WTC11 (cell line): ENCODE measurements at regions not wholly inside any gene's neighbourhood (a gene's known extent, or its start where the extent isn't known, plus 50 kb on each side); places are given as distances from the start of the nearest gene placed in this dataset.
A peak's percentile ranks its signal among the peaks of the same experiment; 100 is the strongest.

ENCODE experiments used
- ATAC-seq: fragments of 200-7000 bp; cut with Tn5 transposase; 2 replicates; pipeline ENCODE4 v1.10.0; 2021; ENCODE audit warnings: mild to moderate bottlenecking, moderate library complexity
- CTCF ChIA-PET: fragments of 300-600 bp; sonication (Branson Sonifier 250); formaldehyde crosslinking; loops from one replicate; lab custom pipeline; 2021; ENCODE audit warnings: antibody characterized with exemption; lab: Charles Lee
- POLR2A ChIA-PET: fragments of 350-600 bp; sonication (Branson Sonifier 250); formaldehyde crosslinking; loops from one replicate; lab custom pipeline; 2021; ENCODE audit warnings: antibody characterized with exemption; lab: Charles Lee
- DNase-seq: peaks from one replicate; pipeline ENCODE4 v3.0.0; 2021; ENCODE audit warnings: low spot score
- H3K27ac Mint-ChIP-seq: 2 replicates; pipeline ENCODE4 v1.8.0; 2021; ENCODE audit warnings: mixed read lengths
- H3K27me3 Mint-ChIP-seq: 2 replicates; pipeline ENCODE4 v1.8.0; 2021; ENCODE audit warnings: low read depth, mild to moderate bottlenecking, moderate library complexity, mixed read lengths
- H3K36me3 Mint-ChIP-seq: 2 replicates; pipeline ENCODE4 v1.8.0; 2021; ENCODE audit warnings: mixed read lengths
- H3K4me1 Mint-ChIP-seq: 2 replicates; pipeline ENCODE4 v1.8.0; 2022; ENCODE audit warnings: mixed read lengths
- H3K4me3 Mint-ChIP-seq: 2 replicates; pipeline ENCODE4 v1.8.0; 2021; ENCODE audit warnings: mild to moderate bottlenecking, moderate library complexity, mixed read lengths
- H3K9me3 Mint-ChIP-seq: 2 replicates; pipeline ENCODE4 v1.8.0; 2021; ENCODE audit warnings: mixed read lengths
- ATF1 ChIP-seq: sonication (generic); formaldehyde crosslinking; IDR thresholded peaks from 2 replicates; pipeline ENCODE4 v1.8.1; 2023; ENCODE audit warnings: mild to moderate bottlenecking, moderate library complexity, missing genetic modification reagents
- CREB1 ChIP-seq: sonication (generic); formaldehyde crosslinking; IDR thresholded peaks from 2 replicates; pipeline ENCODE4 v1.8.0; 2023; ENCODE audit warnings: mild to moderate bottlenecking, missing genetic modification reagents
- FOXP1 ChIP-seq: sonication (generic); formaldehyde crosslinking; IDR thresholded peaks from 2 replicates; pipeline ENCODE4 v1.8.0; 2022; ENCODE audit warnings: missing genetic modification reagents, mild to moderate bottlenecking, moderate library complexity, borderline replicate concordance
- GRHL2 ChIP-seq: fragments of 250-450 bp; sonication (Bioruptor Pico); IDR thresholded peaks from 2 replicates; pipeline ENCODE4 v1.8.0; 2022; ENCODE audit warnings: mild to moderate bottlenecking, moderate library complexity; ENCODE audit not compliant: insufficient replicate concordance, severe bottlenecking
- HMGA2 ChIP-seq: fragments of 250-450 bp; sonication (Bioruptor Pico); IDR thresholded peaks from 2 replicates; pipeline ENCODE4 v1.4.0; 2021; ENCODE audit warnings: mild to moderate bottlenecking, moderate library complexity
- JAZF1 ChIP-seq: fragments of 250-450 bp; sonication (Bioruptor Pico); IDR thresholded peaks from 2 replicates; pipeline ENCODE4 v1.9.0; 2021; ENCODE audit warnings: moderate library complexity, mild to moderate bottlenecking, inconsistent platforms
- OVOL2 ChIP-seq: fragments of 250-450 bp; sonication (Bioruptor Pico); IDR thresholded peaks from 2 replicates; pipeline ENCODE4 v1.9.0; 2021; ENCODE audit warnings: mild to moderate bottlenecking, borderline replicate concordance
- PRRX2 ChIP-seq: fragments of 250-450 bp; sonication (Bioruptor Pico); IDR thresholded peaks from 2 replicates; pipeline ENCODE4 v1.8.0; 2021; ENCODE audit warnings: mild to moderate bottlenecking
- ZBTB21 ChIP-seq: sonication (generic); formaldehyde crosslinking; IDR thresholded peaks from 2 replicates; pipeline ENCODE4 v1.8.1; 2023; ENCODE audit warnings: mild to moderate bottlenecking, missing genetic modification reagents, borderline replicate concordance
- ZNF232 ChIP-seq: sonication (generic); formaldehyde crosslinking; IDR thresholded peaks from 2 replicates; pipeline ENCODE4 v1.8.0; 2022; ENCODE audit warnings: mild to moderate bottlenecking, missing genetic modification reagents
- TF ChIP-seq, protein P1 (sequence below): sonication (generic); formaldehyde crosslinking; IDR thresholded peaks from 2 replicates; pipeline ENCODE4 v1.8.1; 2022; ENCODE audit warnings: mild to moderate bottlenecking, moderate library complexity, missing genetic modification reagents
- TF ChIP-seq, protein P2 (sequence below): sonication (generic); formaldehyde crosslinking; IDR thresholded peaks from 2 replicates; pipeline ENCODE4 v1.8.0; 2022; ENCODE audit warnings: mild to moderate bottlenecking, missing genetic modification reagents
- TF ChIP-seq, protein P3 (sequence below): sonication (generic); formaldehyde crosslinking; IDR thresholded peaks from 2 replicates; pipeline ENCODE4 v1.8.1; 2023; ENCODE audit warnings: mild to moderate bottlenecking, moderate library complexity, missing genetic modification reagents
- TF ChIP-seq, protein P4 (sequence below): fragments of 250-450 bp; sonication (Bioruptor Pico); conservative IDR thresholded peaks from 2 replicates; pipeline ENCODE4 v1.9.0; 2021; ENCODE audit warnings: mild to moderate bottlenecking
- TF ChIP-seq, protein P5 (sequence below): sonication (generic); formaldehyde crosslinking; IDR thresholded peaks from 2 replicates; pipeline ENCODE4 v1.8.1; 2022; ENCODE audit warnings: low read depth, mild to moderate bottlenecking, moderate library complexity, missing genetic modification reagents, borderline replicate concordance
- TF ChIP-seq, protein P6 (sequence below): sonication (generic); formaldehyde crosslinking; IDR thresholded peaks from 2 replicates; pipeline ENCODE4 v1.8.1; 2022; ENCODE audit warnings: mild to moderate bottlenecking, missing genetic modification reagents, moderate library complexity, borderline replicate concordance
- TF ChIP-seq, protein P7 (sequence below): fragments of 250-450 bp; sonication (Bioruptor Pico); IDR thresholded peaks from 2 replicates; pipeline ENCODE4 v1.9.0; 2021; ENCODE audit warnings: moderate library complexity, mild to moderate bottlenecking, inconsistent platforms, borderline replicate concordance
- TF ChIP-seq, protein P8 (sequence below): sonication (generic); formaldehyde crosslinking; IDR thresholded peaks from 2 replicates; pipeline ENCODE4 v1.8.0; 2022; ENCODE audit warnings: mild to moderate bottlenecking, missing genetic modification reagents

DNA sequence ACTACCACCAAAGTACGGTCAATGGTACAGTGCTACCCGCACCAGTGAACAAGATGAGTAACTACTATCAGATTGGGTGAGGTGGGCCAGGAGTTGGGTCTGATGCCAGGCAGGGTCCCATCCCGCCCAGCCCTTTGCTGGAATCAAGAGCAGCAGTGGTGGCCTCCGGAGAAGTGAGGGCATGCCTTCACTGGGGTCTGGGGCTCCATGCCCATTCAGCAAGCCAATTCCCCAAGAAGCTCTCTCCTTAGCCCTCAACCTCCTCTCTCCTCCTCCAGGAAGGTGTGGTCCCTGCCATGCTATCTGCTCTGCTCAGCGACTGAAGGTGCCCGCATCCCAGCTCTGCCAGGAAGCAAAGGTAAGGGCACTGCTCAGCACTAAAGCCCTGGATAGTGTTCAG is 62.7 kb upstream of the CPLX2 start:
- H3K27ac Mint-ChIP-seq: no peak overlapping the region
- H3K27me3 Mint-ChIP-seq: no peaks in the 10 kb centered on the region
- no peak overlapping the region for H3K4me3 Mint-ChIP-seq
- peaks cover 24% of the 10 kb centered on the region for H3K4me1 Mint-ChIP-seq
- H3K36me3 Mint-ChIP-seq: no peaks in the 10 kb centered on the region
- TF ChIP-seq, protein P1, sequence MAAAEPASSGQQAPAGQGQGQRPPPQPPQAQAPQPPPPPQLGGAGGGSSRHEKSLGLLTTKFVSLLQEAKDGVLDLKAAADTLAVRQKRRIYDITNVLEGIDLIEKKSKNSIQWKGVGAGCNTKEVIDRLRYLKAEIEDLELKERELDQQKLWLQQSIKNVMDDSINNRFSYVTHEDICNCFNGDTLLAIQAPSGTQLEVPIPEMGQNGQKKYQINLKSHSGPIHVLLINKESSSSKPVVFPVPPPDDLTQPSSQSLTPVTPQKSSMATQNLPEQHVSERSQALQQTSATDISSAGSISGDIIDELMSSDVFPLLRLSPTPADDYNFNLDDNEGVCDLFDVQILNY (CRISPR knock-in tag): no peak
- TF ChIP-seq, protein P2, sequence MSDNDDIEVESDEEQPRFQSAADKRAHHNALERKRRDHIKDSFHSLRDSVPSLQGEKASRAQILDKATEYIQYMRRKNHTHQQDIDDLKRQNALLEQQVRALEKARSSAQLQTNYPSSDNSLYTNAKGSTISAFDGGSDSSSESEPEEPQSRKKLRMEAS (CRISPR knock-in tag): no peak
- TF ChIP-seq, protein P3, sequence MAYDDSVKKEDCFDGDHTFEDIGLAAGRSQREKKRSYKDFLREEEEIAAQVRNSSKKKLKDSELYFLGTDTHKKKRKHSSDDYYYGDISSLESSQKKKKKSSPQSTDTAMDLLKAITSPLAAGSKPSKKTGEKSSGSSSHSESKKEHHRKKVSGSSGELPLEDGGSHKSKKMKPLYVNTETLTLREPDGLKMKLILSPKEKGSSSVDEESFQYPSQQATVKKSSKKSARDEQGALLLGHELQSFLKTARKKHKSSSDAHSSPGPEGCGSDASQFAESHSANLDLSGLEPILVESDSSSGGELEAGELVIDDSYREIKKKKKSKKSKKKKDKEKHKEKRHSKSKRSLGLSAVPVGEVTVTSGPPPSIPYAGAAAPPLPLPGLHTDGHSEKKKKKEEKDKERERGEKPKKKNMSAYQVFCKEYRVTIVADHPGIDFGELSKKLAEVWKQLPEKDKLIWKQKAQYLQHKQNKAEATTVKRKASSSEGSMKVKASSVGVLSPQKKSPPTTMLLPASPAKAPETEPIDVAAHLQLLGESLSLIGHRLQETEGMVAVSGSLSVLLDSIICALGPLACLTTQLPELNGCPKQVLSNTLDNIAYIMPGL (CRISPR knock-in tag): no peak
- TF ChIP-seq, protein P4, sequence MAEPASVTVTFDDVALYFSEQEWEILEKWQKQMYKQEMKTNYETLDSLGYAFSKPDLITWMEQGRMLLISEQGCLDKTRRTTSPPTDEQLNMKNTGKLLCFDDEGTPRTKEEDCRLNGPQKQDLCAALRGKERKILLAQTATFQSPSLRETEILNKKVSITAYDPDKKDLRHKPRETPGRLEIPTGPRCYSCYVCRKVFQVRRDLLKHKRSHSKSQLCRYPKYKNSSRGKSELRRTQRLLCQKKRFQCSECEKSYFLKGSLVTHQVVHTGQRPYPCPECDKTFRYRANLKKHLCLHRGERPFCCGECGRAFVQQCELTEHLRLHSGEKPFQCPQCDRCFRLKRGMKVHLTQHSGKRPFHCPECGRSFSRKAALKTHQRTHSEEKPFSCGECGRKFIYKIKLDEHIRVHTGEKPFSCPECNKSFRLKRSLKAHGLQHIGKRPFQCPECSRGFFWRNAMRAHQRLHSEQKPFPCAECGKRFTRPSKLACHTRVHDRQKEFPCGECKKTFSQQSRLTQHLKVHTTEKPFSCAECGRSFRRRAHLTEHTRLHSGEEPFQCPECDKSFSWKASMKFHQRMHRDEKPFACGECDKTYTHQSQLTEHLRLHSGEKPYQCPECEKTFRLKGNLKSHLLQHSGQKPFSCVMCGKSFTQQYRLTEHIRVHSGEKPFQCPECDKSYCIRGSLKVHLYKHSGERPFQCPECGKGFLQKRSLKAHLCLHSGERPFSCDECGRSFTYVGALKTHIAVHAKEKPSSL (CRISPR knock-in tag): no peak
- TF ChIP-seq HMGA2 (CRISPR knock-in tag): no peak
- no peak for TF ChIP-seq PRRX2
- TF ChIP-seq, protein P5, sequence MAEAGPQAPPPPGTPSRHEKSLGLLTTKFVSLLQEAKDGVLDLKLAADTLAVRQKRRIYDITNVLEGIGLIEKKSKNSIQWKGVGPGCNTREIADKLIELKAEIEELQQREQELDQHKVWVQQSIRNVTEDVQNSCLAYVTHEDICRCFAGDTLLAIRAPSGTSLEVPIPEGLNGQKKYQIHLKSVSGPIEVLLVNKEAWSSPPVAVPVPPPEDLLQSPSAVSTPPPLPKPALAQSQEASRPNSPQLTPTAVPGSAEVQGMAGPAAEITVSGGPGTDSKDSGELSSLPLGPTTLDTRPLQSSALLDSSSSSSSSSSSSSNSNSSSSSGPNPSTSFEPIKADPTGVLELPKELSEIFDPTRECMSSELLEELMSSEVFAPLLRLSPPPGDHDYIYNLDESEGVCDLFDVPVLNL (CRISPR knock-in tag): no peak
- TF ChIP-seq, protein P6, sequence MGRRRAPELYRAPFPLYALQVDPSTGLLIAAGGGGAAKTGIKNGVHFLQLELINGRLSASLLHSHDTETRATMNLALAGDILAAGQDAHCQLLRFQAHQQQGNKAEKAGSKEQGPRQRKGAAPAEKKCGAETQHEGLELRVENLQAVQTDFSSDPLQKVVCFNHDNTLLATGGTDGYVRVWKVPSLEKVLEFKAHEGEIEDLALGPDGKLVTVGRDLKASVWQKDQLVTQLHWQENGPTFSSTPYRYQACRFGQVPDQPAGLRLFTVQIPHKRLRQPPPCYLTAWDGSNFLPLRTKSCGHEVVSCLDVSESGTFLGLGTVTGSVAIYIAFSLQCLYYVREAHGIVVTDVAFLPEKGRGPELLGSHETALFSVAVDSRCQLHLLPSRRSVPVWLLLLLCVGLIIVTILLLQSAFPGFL: no peak
- no peak for TF ChIP-seq OVOL2 (CRISPR knock-in tag)
- TF ChIP-seq ZBTB21 (CRISPR knock-in tag): no peak
- TF ChIP-seq, protein P7, sequence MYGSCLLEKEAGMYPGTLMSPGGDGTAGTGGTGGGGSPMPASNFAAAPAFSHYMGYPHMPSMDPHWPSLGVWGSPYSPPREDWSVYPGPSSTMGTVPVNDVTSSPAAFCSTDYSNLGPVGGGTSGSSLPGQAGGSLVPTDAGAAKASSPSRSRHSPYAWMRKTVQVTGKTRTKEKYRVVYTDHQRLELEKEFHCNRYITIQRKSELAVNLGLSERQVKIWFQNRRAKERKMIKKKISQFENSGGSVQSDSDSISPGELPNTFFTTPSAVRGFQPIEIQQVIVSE (CRISPR knock-in tag): no peak
- no peak for TF ChIP-seq FOXP1 (CRISPR knock-in tag)
- TF ChIP-seq GRHL2 (CRISPR knock-in tag): no peak
- CTCF ChIA-PET: interaction anchor here (1.7 kb wide), 1 partner anchor 63 kb away, joined by 6 read pairs; the partner anchor contains the start of gene CPLX2
- POLR2A ChIA-PET: no interaction called here
- no peaks in the 10 kb centered on the region for H3K9me3 Mint-ChIP-seq
- no peak for DNase-seq
- ATAC-seq: no peak

DNA sequence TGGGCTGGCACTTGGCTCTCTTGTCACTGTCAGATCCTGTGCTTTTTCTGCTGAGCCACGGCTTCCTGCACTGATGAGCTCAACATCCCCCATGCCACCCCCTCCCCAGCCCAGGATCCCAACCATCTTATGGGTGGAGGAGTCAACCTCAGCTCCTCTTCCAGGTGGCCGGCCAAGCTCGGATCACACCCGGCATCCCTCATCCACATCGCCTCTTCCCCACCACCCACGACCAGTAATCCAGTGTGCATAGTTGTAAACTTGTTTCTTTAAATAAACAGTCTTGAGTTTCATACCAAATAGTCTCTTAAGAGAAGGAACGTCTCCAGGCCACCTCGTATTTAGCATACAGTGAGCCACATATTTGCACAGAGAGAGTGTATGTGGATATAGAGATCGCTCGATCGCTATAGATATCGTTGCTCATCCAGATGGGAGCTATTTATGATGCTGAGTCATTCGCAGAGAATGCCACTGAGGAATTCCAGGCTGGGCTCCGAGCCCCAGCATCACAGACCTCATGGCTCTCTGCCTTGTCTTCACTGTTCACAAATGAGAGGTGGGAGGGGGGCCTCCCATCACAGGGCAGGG is 61.8 kb upstream of the CPLX2 start:
- ChIA-PET POLR2A (no interaction called here), CTCF (interaction anchor here (0.9 to 2.7 kb wide), 4 partner anchors 10 to 80 kb away, joined by 4 to 10 read pairs (median 7); no protein-coding TSS in a partner anchor)
- Mint-ChIP-seq H3K4me1 (peaks cover 20% of the 10 kb centered on the region), H3K36me3 (no peaks in the 10 kb centered on the region), H3K27me3 (no peaks in the 10 kb centered on the region), H3K27ac (no peak overlapping the region), H3K9me3 (no peaks in the 10 kb centered on the region), H3K4me3 (no peak overlapping the region)
- DNase-seq: no peak
- TF ChIP-seq, protein P8, sequence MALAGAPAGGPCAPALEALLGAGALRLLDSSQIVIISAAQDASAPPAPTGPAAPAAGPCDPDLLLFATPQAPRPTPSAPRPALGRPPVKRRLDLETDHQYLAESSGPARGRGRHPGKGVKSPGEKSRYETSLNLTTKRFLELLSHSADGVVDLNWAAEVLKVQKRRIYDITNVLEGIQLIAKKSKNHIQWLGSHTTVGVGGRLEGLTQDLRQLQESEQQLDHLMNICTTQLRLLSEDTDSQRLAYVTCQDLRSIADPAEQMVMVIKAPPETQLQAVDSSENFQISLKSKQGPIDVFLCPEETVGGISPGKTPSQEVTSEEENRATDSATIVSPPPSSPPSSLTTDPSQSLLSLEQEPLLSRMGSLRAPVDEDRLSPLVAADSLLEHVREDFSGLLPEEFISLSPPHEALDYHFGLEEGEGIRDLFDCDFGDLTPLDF (CRISPR knock-in tag): no peak
- TF ChIP-seq JAZF1 (CRISPR knock-in tag) (no peak), ZNF232 (CRISPR knock-in tag) (no peak), ATF1 (CRISPR knock-in tag) (no peak), CREB1 (no peak)
- TF ChIP-seq, all 79 proteins: peak for 0
- ATAC-seq: peak; percentile 69
